Natural killer cell (primary cell): ENCODE measurements at regions not wholly inside any gene's neighbourhood (a gene's known extent, or its start where the extent isn't known, plus 50 kb on each side); places are given as distances from the start of the nearest gene placed in this dataset.

Source experiments
- ATAC-seq, 3 donors: fragments of 150-1000 bp in 2 of 3; fragments of 200-7000 bp in 1 of 3; cut with Tn5 transposase; 1 replicate in 1 of 3; 2 replicates in 2 of 3; pipeline ENCODE4 v1.10.0; 2021; ENCODE audit warnings: mild to moderate bottlenecking in 2 of 3, moderate library complexity in 2 of 3
- DNase-seq, 2 donors: peaks; one replicate each; pipeline versions ENCODE4 v3.0.0 to v3.0.0-alpha.2; 2013 to 2021; ENCODE audit warnings: mixed read lengths in 1 of 2
- H3K27ac ChIP-seq: one replicate; pipeline ENCODE4 v1.5.1; 2013; ENCODE audit warnings: mild to moderate bottlenecking, low read length
- H3K27me3 ChIP-seq: one replicate; pipeline ENCODE4 v1.6.1; 2013; ENCODE audit warnings: low read length; ENCODE audit not compliant: control insufficient read depth, insufficient read depth
- H3K36me3 ChIP-seq: one replicate; pipeline ENCODE4 v1.6.1; 2013; ENCODE audit warnings: low read length; ENCODE audit not compliant: control insufficient read depth, insufficient read depth
- H3K4me1 ChIP-seq: one replicate; pipeline ENCODE4 v1.6.1; 2013; ENCODE audit warnings: low read length; ENCODE audit not compliant: control insufficient read depth, insufficient read depth
- H3K4me3 ChIP-seq: one replicate; pipeline ENCODE4 v1.5.1; 2013; ENCODE audit warnings: low read length
- H3K9me3 ChIP-seq: one replicate; pipeline ENCODE4 v1.6.1; 2013; ENCODE audit warnings: low read length; ENCODE audit not compliant: control insufficient read depth, insufficient read depth
- H3K27ac Mint-ChIP-seq, 2 donors: one replicate each; pipeline ENCODE4 v1.8.0; 2022; ENCODE audit warnings: mild to moderate bottlenecking in 2 of 2, mixed read lengths in 2 of 2, moderate library complexity in 1 of 2
- H3K27me3 Mint-ChIP-seq, 2 donors: one replicate each; pipeline ENCODE4 v1.8.0; 2022; ENCODE audit warnings: low read depth in 2 of 2, mixed read lengths in 2 of 2
- H3K36me3 Mint-ChIP-seq: one replicate; pipeline ENCODE4 v1.8.0; 2022; ENCODE audit warnings: mixed read lengths
- H3K4me1 Mint-ChIP-seq, 2 donors: one replicate each; pipeline ENCODE4 v1.8.0; 2022; ENCODE audit warnings: mixed read lengths in 2 of 2
- H3K4me3 Mint-ChIP-seq: one replicate; pipeline ENCODE4 v1.8.0; 2022; ENCODE audit warnings: mild to moderate bottlenecking, moderate library complexity, mixed read lengths
- H3K9me3 Mint-ChIP-seq, 2 donors: one replicate each; pipeline ENCODE4 v1.8.0; 2022; ENCODE audit warnings: mixed read lengths in 2 of 2
- WGBS: methylation state at CpG from one replicate; pipeline ENCODE4 v1.1.7; 2013; ENCODE audit warnings: missing lambda C conversion rate; ENCODE audit not compliant: insufficient coverage; 5-methylcytosine and 5-hydroxymethylcytosine counted together
- intact Hi-C: fragments of 100-400 bp; cut with micrococcal nuclease; formaldehyde crosslinking; loops from one replicate; pipeline ENCODE4 v1.14.2; 2022
- TF ChIP-seq, protein P1 (sequence below): fragments of 200-600 bp; IDR thresholded peaks from one replicate; pipeline ENCODE4 v1.8.0; 2022; ENCODE audit warnings: antibody characterized with exemption

DNA sequence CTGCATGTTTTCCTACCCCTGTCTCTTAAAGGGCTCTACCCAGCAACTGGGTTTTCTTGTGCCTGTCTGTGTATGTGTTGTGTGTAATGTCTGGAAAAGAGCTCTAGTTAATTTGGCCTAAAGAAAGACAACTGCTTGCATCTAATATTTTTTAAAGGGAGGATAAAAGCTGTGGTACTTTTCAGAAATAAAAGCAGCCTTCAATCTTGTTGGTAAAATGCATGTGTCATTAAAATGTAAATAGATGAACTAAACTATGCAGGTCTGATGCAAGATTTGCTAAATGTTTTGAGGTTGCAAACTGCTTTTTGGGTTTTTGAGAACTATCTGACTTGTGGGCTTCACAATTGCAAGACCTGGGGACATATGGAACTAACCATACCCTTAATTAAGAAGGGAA is 445.3 kb downstream of the HTR7 start:
- no peak overlapping the region for H3K4me3 Mint-ChIP-seq
- DNase-seq (no peak), ATAC-seq (no peak)
- peaks cover 2 to 6% of the 10 kb centered on the region in 2 donors for H3K9me3 Mint-ChIP-seq
- Histone ChIP-seq H3K4me1 (no peaks in the 10 kb centered on the region), H3K4me3 (no peak overlapping the region), H3K36me3 (no peaks in the 10 kb centered on the region), H3K27ac (no peak overlapping the region), H3K9me3 (no peaks in the 10 kb centered on the region), H3K27me3 (no peaks in the 10 kb centered on the region)
- no peaks in the 10 kb centered on the region for H3K27me3 Mint-ChIP-seq
- no peaks in the 10 kb centered on the region for H3K4me1 Mint-ChIP-seq
- intact Hi-C loops: no loop called here
- TF ChIP-seq, protein P1, sequence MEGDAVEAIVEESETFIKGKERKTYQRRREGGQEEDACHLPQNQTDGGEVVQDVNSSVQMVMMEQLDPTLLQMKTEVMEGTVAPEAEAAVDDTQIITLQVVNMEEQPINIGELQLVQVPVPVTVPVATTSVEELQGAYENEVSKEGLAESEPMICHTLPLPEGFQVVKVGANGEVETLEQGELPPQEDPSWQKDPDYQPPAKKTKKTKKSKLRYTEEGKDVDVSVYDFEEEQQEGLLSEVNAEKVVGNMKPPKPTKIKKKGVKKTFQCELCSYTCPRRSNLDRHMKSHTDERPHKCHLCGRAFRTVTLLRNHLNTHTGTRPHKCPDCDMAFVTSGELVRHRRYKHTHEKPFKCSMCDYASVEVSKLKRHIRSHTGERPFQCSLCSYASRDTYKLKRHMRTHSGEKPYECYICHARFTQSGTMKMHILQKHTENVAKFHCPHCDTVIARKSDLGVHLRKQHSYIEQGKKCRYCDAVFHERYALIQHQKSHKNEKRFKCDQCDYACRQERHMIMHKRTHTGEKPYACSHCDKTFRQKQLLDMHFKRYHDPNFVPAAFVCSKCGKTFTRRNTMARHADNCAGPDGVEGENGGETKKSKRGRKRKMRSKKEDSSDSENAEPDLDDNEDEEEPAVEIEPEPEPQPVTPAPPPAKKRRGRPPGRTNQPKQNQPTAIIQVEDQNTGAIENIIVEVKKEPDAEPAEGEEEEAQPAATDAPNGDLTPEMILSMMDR: no peak
- no peak overlapping the region for H3K27ac Mint-ChIP-seq
- H3K36me3 Mint-ChIP-seq: no peaks in the 10 kb centered on the region

DNA sequence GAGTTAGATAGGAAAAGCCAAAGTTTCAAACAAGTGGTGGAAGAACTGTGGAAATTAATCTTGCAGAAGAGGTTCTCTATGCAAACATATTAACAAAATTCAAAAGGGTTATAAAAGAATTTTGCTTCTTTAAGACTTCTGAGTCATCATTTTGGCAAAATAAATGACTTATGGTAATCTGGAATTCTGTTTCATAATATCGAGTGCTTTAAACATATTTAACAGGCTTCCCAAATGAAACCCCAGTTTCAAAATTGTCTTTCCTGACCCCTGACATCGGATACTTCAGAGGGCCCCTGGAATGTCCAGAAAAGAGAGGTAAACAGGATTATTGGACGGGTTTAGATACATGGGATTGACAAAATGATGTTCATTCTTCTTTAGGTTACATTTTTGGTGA is 444.6 kb downstream of the HTR7 start:
- Mint-ChIP-seq H3K36me3 (no peaks in the 10 kb centered on the region), H3K27ac (no peak overlapping the region), H3K4me1 (no peaks in the 10 kb centered on the region), H3K9me3 (peaks cover 2 to 6% of the 10 kb centered on the region in 2 donors), H3K27me3 (no peaks in the 10 kb centered on the region), H3K4me3 (no peak overlapping the region)
- Histone ChIP-seq H3K9me3 (no peaks in the 10 kb centered on the region), H3K27me3 (no peaks in the 10 kb centered on the region), H3K27ac (no peak overlapping the region), H3K4me3 (no peak overlapping the region), H3K4me1 (no peaks in the 10 kb centered on the region), H3K36me3 (no peaks in the 10 kb centered on the region)
- DNase-seq: no peak
- intact Hi-C loops: no loop called here
- TF ChIP-seq, protein P1: no peak
- 91% methylated on average over 3 of the region's 3 CpGs for WGBS
- ATAC-seq: no peak

DNA sequence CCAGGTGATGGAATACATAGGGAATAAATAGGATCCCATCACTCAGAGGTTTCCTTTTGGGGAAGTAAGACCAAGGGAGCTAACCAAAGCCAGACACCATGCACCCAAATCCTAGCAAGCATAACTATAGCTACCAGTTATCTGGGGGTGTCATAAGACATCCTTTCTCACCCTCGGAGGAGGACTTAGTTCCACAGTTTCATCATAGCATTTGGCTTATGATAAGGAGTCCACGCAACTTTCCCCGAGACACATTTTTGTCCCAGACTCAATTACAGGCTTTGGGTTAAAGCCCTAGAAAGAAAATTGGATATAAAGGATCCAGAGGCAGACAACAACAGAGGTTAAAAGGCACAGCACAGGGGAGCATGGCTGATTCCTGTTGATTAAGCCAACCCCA is 442.9 kb downstream of the HTR7 start:
- no peaks in the 10 kb centered on the region for H3K27me3 Mint-ChIP-seq
- no peak overlapping the region for H3K27ac Mint-ChIP-seq
- no peaks in the 10 kb centered on the region for H3K9me3 ChIP-seq
- H3K36me3 Mint-ChIP-seq: no peaks in the 10 kb centered on the region
- H3K4me3 ChIP-seq: no peak overlapping the region
- no peak overlapping the region for H3K27ac ChIP-seq
- no peaks in the 10 kb centered on the region for H3K4me1 ChIP-seq
- peaks cover 0 to 6% of the 10 kb centered on the region in 2 donors for H3K9me3 Mint-ChIP-seq
- no peaks in the 10 kb centered on the region for H3K36me3 ChIP-seq
- no peak for DNase-seq
- intact Hi-C loops: no loop called here
- no peak for ATAC-seq
- no peaks in the 10 kb centered on the region for H3K4me1 Mint-ChIP-seq
- 92% methylated on average over 3 of the region's 3 CpGs for WGBS
- TF ChIP-seq, protein P1: no peak
- no peaks in the 10 kb centered on the region for H3K27me3 ChIP-seq
- no peak overlapping the region for H3K4me3 Mint-ChIP-seq

DNA sequence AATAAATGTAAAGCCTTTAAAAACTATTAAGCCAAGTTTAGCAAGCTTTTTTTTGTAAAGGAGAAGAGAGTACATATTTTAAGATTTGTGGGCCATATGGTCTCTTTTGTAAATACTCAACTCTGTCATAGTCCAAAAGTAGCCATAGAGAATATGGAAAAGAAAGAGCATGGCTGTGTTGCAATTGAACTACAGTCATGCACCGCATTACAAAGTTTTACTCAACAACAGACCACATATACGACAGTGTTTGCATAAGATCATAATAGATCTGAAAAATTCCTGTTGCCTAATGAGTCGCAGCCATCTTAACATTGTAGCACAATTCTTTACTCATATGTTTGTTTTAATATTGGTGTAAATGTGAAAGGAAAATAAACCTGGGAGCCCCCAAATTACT is 440.8 kb downstream of the HTR7 start:
- Mint-ChIP-seq H3K9me3 (peaks cover 0 to under 1% of the 10 kb centered on the region in 2 donors), H3K27ac (no peak overlapping the region), H3K36me3 (no peaks in the 10 kb centered on the region), H3K27me3 (no peaks in the 10 kb centered on the region), H3K4me3 (no peak overlapping the region), H3K4me1 (no peaks in the 10 kb centered on the region)
- no peak for DNase-seq
- Histone ChIP-seq H3K4me1 (no peaks in the 10 kb centered on the region), H3K36me3 (no peaks in the 10 kb centered on the region), H3K27ac (no peak overlapping the region), H3K27me3 (no peaks in the 10 kb centered on the region), H3K9me3 (no peaks in the 10 kb centered on the region), H3K4me3 (no peak overlapping the region)
- WGBS: 50% methylated on average over 2 of the region's 3 CpGs
- TF ChIP-seq, protein P1: no peak
- intact Hi-C loops: no loop called here
- no peak for ATAC-seq
